AG09309 (cell line): ENCODE measurements at regions not wholly inside any gene's neighbourhood (a gene's known extent, or its start where the extent isn't known, plus 50 kb on each side); places are given as distances from the start of the nearest gene placed in this dataset.

Source experiments
- DNase-seq: peaks from one replicate; pipeline ENCODE4 v3.0.0-alpha.2; 2010; ENCODE audit warnings: low read depth
- H3K4me3 ChIP-seq: 2 replicates; pipeline ENCODE4 v1.5.1; 2011; ENCODE audit warnings: mild to moderate bottlenecking, low read depth, low read length, moderate library complexity; ENCODE audit not compliant: control insufficient read depth
- CTCF ChIP-seq: IDR thresholded peaks from 2 replicates; pipeline ENCODE4 v1.5.1; 2011; ENCODE audit warnings: mild to moderate bottlenecking, low read depth, low read length, inconsistent platforms; ENCODE audit not compliant: insufficient read depth, control insufficient read depth; ENCODE audit errors: missing control alignments

GRCh38 chr5:157930710-157931109, 71.8 kb upstream of the CLINT1 start:
- no peak overlapping the region for H3K4me3 ChIP-seq
- DNase-seq = no peak
- TF ChIP-seq CTCF = no peak

- H3K4me3 ChIP-seq = no peak overlapping the region
- no peak for TF ChIP-seq CTCF
- DNase-seq = no peak
These were observed 68.0 kb upstream of the CLINT1 start for GRCh38 chr5:157926977-157927376.

- H3K4me3 ChIP-seq = no peak overlapping the region
- no peak for DNase-seq
- no peak for TF ChIP-seq CTCF
These were observed 67.1 kb upstream of the CLINT1 start for GRCh38 chr5:157925786-157926671.

- no peak for TF ChIP-seq CTCF
- H3K4me3 ChIP-seq = no peak overlapping the region
These were observed 66.2 kb upstream of the CLINT1 start for GRCh38 chr5:157924931-157925729.

GRCh38 chr5:157924490-157924889, 65.5 kb upstream of the CLINT1 start:
- TF ChIP-seq CTCF = no peak
- no peak for DNase-seq
- no peak overlapping the region for H3K4me3 ChIP-seq

More at GRCh38 chr5:157924931-157925729, 66.2 kb upstream of the CLINT1 start:
- no peak for DNase-seq

- no peak for DNase-seq
- TF ChIP-seq CTCF = no peak
- H3K4me3 ChIP-seq = no peak overlapping the region
These were observed 64.8 kb upstream of the CLINT1 start for GRCh38 chr5:157923765-157924164.
